ENCODE measurements at regions not wholly inside any gene's neighbourhood (a gene's known extent, or its start where the extent isn't known, plus 50 kb on each side); places are given as distances from the start of the nearest gene placed in this dataset.
A peak's percentile ranks its signal among the peaks of the same experiment; 100 is the strongest.

DNA sequence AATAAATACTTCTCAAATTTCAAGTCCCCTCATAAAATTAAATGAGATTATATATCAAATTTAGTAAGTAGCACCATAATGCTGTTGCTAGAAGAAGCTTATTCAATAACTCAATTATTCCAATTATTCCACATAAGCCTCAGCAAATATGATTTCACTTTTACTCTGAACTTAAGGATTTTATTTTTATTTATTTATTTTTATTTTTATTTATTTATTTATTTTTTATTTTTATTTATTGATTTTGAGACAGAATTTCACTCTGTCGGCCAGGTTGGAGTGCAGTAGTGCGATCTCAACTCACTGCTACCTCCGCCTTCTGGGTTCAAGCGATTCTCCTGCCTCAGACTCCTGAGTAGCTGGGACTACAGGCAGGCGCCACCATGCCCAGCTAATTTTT, 1308.3 kb upstream of the CDH9 start:
- no peak overlapping the region for H3K4me3 ChIP-seq (replicated peaks; ENCODE audit: insufficient read depth, low read length)
- TF ChIP-seq GABPA (IDR thresholded peaks at IDR 0.05; ENCODE audit: low read depth) (no peak), POLR2AphosphoS5 (IDR thresholded peaks at IDR 0.05; ENCODE audit: low read depth) (no peak), SPI1 (IDR thresholded peaks at IDR 0.05; ENCODE audit: borderline replicate concordance, low read depth) (no peak)
- TF ChIP-seq, protein P1, sequence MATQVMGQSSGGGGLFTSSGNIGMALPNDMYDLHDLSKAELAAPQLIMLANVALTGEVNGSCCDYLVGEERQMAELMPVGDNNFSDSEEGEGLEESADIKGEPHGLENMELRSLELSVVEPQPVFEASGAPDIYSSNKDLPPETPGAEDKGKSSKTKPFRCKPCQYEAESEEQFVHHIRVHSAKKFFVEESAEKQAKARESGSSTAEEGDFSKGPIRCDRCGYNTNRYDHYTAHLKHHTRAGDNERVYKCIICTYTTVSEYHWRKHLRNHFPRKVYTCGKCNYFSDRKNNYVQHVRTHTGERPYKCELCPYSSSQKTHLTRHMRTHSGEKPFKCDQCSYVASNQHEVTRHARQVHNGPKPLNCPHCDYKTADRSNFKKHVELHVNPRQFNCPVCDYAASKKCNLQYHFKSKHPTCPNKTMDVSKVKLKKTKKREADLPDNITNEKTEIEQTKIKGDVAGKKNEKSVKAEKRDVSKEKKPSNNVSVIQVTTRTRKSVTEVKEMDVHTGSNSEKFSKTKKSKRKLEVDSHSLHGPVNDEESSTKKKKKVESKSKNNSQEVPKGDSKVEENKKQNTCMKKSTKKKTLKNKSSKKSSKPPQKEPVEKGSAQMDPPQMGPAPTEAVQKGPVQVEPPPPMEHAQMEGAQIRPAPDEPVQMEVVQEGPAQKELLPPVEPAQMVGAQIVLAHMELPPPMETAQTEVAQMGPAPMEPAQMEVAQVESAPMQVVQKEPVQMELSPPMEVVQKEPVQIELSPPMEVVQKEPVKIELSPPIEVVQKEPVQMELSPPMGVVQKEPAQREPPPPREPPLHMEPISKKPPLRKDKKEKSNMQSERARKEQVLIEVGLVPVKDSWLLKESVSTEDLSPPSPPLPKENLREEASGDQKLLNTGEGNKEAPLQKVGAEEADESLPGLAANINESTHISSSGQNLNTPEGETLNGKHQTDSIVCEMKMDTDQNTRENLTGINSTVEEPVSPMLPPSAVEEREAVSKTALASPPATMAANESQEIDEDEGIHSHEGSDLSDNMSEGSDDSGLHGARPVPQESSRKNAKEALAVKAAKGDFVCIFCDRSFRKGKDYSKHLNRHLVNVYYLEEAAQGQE (IDR thresholded peaks at IDR 0.05; ENCODE audit: insufficient replicate concordance, low read depth): no peak
- TF ChIP-seq, protein P2, sequence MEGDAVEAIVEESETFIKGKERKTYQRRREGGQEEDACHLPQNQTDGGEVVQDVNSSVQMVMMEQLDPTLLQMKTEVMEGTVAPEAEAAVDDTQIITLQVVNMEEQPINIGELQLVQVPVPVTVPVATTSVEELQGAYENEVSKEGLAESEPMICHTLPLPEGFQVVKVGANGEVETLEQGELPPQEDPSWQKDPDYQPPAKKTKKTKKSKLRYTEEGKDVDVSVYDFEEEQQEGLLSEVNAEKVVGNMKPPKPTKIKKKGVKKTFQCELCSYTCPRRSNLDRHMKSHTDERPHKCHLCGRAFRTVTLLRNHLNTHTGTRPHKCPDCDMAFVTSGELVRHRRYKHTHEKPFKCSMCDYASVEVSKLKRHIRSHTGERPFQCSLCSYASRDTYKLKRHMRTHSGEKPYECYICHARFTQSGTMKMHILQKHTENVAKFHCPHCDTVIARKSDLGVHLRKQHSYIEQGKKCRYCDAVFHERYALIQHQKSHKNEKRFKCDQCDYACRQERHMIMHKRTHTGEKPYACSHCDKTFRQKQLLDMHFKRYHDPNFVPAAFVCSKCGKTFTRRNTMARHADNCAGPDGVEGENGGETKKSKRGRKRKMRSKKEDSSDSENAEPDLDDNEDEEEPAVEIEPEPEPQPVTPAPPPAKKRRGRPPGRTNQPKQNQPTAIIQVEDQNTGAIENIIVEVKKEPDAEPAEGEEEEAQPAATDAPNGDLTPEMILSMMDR (IDR thresholded peaks at IDR 0.05; ENCODE audit: insufficient read depth, low read length): no peak
- H3K27ac ChIP-seq (replicated peaks): no peak overlapping the region
- H3K27me3 ChIP-seq (ENCODE audit: insufficient read depth, poor library complexity, severe bottlenecking): no peaks in the 10 kb centered on the region
- no peak for DNase-seq (ENCODE audit: low read depth in 1 of 2, low spot score in 1 of 2)

DNA sequence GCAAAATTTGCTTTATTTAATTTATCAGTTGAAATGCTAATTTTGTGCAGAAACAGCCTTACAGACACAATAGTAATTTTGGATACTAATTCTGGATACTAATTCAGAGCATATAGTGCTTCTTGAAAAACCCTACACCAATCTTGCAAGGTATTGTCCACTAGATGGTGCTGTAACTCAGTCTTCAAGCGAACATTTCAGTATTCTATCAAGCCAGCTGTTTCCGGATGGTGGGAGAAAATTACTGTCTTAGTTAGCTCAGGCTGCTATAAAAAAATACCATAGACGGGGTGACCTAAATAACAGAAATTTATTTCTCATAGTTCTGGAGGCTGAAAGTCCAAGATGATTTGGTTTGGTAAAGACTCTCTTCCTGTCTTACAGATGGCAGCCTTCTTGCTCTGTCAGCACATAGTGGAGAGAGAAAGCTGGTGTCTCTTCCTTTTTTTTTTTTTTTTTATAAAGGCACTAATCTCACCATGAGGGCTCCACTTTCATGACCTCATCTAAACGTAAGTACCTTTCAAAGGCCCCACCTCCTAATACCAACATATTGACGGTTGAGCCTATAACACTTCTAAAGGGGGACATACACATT, 1306.5 kb upstream of the CDH9 start:
- peak; percentile 26 to 30 for DNase-seq (ENCODE audit: low read depth in 1 of 2, low spot score in 1 of 2)
- H3K27ac ChIP-seq (replicated peaks): no peak overlapping the region
- H3K4me3 ChIP-seq (replicated peaks; ENCODE audit: insufficient read depth, low read length): no peak overlapping the region
- TF ChIP-seq SPI1 (IDR thresholded peaks at IDR 0.05; ENCODE audit: borderline replicate concordance, low read depth) (no peak), POLR2AphosphoS5 (IDR thresholded peaks at IDR 0.05; ENCODE audit: low read depth) (no peak), GABPA (IDR thresholded peaks at IDR 0.05; ENCODE audit: low read depth) (no peak)
- TF ChIP-seq, protein P2 (IDR thresholded peaks at IDR 0.05; ENCODE audit: insufficient read depth, low read length): peak; percentile 32
- TF ChIP-seq, protein P1 (IDR thresholded peaks at IDR 0.05; ENCODE audit: insufficient replicate concordance, low read depth): no peak
- no peaks in the 10 kb centered on the region for H3K27me3 ChIP-seq (ENCODE audit: insufficient read depth, poor library complexity, severe bottlenecking)

DNA sequence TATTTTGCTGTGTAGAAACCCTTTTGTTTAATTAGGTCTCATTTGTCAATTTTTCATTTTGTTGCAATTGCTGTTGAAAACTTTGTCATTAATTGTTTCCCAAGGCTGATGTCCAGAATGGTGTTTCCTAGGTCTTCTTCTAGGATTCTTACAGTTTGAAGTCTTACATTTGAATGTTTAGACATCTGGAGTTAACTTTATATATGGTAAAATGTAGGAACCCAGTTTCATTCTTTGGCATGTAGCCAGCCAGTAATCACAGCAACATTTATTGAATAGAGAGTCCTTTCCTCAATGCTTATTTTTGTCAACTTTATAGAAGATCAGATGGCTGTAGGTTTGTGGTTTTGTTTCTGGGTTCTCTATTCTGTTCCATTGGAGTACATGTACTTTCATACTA, 1290.8 kb upstream of the CDH9 start:
- no peaks in the 10 kb centered on the region for H3K27me3 ChIP-seq (ENCODE audit: insufficient read depth, poor library complexity, severe bottlenecking)
- no peak overlapping the region for H3K27ac ChIP-seq (replicated peaks)
- TF ChIP-seq GABPA (IDR thresholded peaks at IDR 0.05; ENCODE audit: low read depth) (no peak), SPI1 (IDR thresholded peaks at IDR 0.05; ENCODE audit: borderline replicate concordance, low read depth) (no peak), POLR2AphosphoS5 (IDR thresholded peaks at IDR 0.05; ENCODE audit: low read depth) (no peak)
- TF ChIP-seq, protein P2 (IDR thresholded peaks at IDR 0.05; ENCODE audit: insufficient read depth, low read length): no peak
- TF ChIP-seq, protein P1 (IDR thresholded peaks at IDR 0.05; ENCODE audit: insufficient replicate concordance, low read depth): no peak
- no peak for DNase-seq (ENCODE audit: low read depth in 1 of 2, low spot score in 1 of 2)
- H3K4me3 ChIP-seq (replicated peaks; ENCODE audit: insufficient read depth, low read length): no peak overlapping the region

Data from HL-60 (cell line).